ENCODE measurements at regions not wholly inside any gene's neighbourhood (a gene's known extent, or its start where the extent isn't known, plus 50 kb on each side); places are given as distances from the start of the nearest gene placed in this dataset.

DNA sequence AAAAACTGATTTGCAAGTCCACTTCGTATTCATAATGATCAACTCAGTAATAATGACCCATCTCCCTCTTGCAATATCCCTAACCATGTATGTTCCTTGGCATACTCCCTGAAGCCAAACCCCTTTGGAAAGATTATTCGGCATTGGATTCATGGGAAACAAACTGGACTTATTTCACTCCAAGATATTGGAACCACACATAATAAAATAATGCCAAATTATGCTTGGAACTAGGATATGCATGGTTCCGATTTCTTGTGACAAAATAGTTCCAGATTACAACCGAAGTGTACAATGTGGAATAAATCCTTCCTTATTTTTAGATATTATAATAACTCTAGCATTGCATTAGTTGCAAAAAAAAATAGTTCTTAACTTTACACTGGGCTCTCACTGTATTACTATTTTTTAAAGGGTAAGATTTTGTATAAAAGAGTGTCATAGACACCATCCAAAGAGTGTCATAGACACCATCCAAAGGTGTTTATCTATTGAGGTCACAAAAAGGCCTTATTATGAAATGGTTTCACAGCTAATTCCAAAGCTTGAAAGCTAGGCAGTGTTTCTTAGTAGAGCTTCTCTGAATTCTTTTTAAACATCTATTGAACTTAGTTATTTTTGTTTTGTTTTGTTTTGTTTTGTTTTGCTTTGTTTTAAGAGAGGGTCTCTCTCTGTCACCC, 410.9 kb upstream of the JARID2 start:
- no peak for DNase-seq (ENCODE audit: low read depth)
- no peak overlapping the region for H3K4me3 ChIP-seq (ENCODE audit: low read depth, low read length)
- TF ChIP-seq, protein P1, sequence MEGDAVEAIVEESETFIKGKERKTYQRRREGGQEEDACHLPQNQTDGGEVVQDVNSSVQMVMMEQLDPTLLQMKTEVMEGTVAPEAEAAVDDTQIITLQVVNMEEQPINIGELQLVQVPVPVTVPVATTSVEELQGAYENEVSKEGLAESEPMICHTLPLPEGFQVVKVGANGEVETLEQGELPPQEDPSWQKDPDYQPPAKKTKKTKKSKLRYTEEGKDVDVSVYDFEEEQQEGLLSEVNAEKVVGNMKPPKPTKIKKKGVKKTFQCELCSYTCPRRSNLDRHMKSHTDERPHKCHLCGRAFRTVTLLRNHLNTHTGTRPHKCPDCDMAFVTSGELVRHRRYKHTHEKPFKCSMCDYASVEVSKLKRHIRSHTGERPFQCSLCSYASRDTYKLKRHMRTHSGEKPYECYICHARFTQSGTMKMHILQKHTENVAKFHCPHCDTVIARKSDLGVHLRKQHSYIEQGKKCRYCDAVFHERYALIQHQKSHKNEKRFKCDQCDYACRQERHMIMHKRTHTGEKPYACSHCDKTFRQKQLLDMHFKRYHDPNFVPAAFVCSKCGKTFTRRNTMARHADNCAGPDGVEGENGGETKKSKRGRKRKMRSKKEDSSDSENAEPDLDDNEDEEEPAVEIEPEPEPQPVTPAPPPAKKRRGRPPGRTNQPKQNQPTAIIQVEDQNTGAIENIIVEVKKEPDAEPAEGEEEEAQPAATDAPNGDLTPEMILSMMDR (conservative IDR thresholded peaks at IDR 0.05; ENCODE audit: low read depth, low read length) = no peak

DNA sequence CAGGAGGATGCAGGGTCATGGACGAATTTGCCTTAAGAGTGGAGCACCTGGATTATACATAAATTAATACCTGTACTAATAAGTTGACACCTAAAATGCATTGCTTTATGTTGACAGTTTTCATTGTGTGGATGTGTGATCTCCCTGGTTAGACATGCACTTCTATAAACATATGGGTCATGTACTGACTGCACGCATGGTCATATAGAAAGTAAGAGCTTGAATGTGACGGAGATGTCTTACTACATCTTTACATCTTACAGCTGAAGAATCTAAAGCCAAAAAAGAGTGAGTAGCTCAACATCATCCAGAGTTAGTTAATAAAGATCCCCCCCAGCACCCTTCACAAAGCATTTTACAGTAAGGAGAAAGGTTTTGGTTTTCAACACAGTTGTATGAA, 408.4 kb upstream of the JARID2 start:
- H3K4me3 ChIP-seq (ENCODE audit: low read depth, low read length) = no peak overlapping the region
- DNase-seq (ENCODE audit: low read depth) = no peak
- TF ChIP-seq, protein P1 (conservative IDR thresholded peaks at IDR 0.05; ENCODE audit: low read depth, low read length) = no peak

DNA sequence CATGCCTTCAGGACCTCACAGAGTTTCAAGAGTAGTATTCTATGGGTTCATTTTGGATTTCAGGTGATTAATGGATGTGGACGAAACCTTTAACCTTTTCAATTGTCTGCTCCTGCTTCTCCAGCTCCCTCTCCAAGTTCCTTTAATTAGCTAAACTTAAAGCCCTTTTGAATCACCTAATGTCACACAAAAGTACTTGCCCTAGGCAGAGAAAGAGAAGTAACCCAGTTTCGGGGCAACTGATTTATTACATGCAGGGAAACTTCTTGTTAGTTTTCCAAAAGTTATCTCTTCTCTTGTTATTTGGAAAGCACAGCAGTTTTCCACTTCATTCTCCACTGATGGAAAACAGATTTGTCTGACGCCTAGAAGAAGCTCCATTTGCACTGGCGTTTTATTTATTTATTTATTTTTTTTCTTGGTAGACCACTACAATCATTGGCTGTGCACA, 407.7 kb upstream of the JARID2 start:
- TF ChIP-seq, protein P1 (conservative IDR thresholded peaks at IDR 0.05; ENCODE audit: low read depth, low read length) = no peak
- H3K4me3 ChIP-seq (ENCODE audit: low read depth, low read length) = no peak overlapping the region
- DNase-seq (ENCODE audit: low read depth) = no peak

DNA sequence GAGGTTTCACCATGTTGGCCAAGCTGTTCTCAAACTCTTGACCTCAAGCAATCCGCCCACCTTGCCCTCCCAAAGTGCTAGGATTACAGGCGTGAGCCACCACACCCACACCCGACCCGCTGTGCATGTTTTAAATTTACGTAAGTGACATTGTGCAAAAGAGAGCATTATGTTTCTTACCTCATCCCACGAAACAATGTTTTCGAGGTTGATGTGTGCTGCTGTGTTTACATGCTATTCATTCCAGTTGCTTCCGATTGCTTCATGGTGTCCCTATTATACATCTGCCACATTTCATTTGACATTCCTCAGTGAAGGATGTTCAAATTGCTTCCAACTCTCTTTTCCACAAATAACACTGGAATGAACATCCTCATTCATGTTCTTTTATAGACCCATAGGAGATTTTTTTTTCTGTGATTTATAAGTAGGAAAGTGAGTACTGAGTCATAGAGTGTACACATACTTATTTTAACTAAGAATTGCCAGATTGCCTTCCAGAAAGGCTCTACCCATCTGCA, 403.9 kb upstream of the JARID2 start:
- TF ChIP-seq, protein P1 (conservative IDR thresholded peaks at IDR 0.05; ENCODE audit: low read depth, low read length) = no peak
- no peak for DNase-seq (ENCODE audit: low read depth)
- H3K4me3 ChIP-seq (ENCODE audit: low read depth, low read length) = no peak overlapping the region

DNA sequence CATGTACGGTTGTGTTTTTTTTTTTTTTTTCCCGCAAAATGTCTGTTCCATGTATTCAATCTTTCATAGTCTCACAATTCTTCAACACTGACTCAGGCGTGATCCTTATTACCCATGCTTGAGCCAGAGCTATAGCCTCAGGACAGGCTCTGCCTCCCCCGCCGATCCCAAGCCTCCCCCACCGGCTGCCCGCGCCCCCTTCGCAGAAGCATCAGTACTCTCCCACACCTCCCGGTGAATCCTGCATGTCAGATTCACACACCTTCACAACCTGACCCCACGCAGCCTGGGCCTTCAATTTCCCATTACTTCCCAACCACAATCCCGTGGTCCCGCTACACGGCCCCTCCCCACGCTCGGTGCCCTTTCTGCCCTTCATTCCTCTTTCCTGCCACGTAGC, 401.5 kb upstream of the JARID2 start:
- H3K4me3 ChIP-seq (ENCODE audit: low read depth, low read length) = no peak overlapping the region
- TF ChIP-seq, protein P1 (conservative IDR thresholded peaks at IDR 0.05; ENCODE audit: low read depth, low read length) = no peak
- no peak for DNase-seq (ENCODE audit: low read depth)

DNA sequence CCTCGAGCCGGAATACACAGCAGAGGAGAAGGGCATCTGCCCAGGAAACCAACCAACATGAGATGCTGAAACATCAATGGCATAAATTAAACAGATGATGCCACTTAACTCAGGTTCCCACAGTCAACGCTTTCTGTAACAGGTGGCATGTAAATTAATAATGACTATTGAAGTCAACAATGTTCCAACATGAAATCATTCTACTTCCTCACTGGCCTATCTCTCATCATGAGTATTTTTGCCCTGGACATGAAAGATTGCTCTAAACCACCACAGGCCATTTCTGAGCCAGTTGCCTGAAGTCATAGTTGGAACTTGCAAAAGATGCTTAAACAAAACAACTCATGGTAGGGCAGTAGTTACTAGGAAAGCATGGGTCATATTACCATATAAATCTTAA, 397.9 kb upstream of the JARID2 start:
- no peak overlapping the region for H3K4me3 ChIP-seq (ENCODE audit: low read depth, low read length)
- TF ChIP-seq, protein P1 (conservative IDR thresholded peaks at IDR 0.05; ENCODE audit: low read depth, low read length) = no peak
- DNase-seq (ENCODE audit: low read depth) = no peak

DNA sequence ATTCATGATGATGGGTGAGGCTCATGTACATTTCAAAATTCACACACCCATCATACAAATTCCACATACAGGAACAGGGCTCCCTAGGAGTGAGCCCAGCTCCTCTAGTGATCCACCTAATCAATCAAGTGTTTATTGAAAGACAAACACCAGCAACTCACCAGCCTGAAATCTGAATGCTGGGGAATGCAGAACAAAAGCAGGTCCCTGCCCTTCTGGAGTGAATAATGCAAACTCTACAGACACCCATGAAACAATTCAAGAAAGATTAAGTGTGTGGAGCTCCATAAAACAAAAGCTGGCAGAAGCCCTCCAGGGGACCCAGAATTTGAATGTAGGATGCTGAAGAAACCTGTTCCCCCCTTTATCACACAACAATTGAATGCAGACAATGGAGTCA, 396.7 kb upstream of the JARID2 start:
- TF ChIP-seq, protein P1 (conservative IDR thresholded peaks at IDR 0.05; ENCODE audit: low read depth, low read length) = no peak
- H3K4me3 ChIP-seq (ENCODE audit: low read depth, low read length) = no peak overlapping the region

More for the DNA sequence above, 396.7 kb upstream of the JARID2 start:
- no peak for DNase-seq (ENCODE audit: low read depth)

Data from epithelial cell of proximal tubule (primary cell).